ENCODE measurements at regions not wholly inside any gene's neighbourhood (a gene's known extent, or its start where the extent isn't known, plus 50 kb on each side); places are given as distances from the start of the nearest gene placed in this dataset.

- no peak for TF ChIP-seq CTCF (IDR thresholded peaks at IDR 0.05; ENCODE audit: insufficient read depth, missing control alignments)
- no peak for FAIRE-seq
- no peak for DNase-seq (ENCODE audit: insufficient read length, low spot score)
Observed at GRCh38 chr6:66605971-66606370, 898.9 kb upstream of the EYS start.

GRCh38 chr6:66605011-66605410 is 898.0 kb upstream of the EYS start:
- TF ChIP-seq CTCF (IDR thresholded peaks at IDR 0.05; ENCODE audit: insufficient read depth, missing control alignments) = no peak
- FAIRE-seq (no peak), DNase-seq (ENCODE audit: insufficient read length, low spot score) (no peak)

- DNase-seq (ENCODE audit: insufficient read length, low spot score) = no peak
- no peak for TF ChIP-seq CTCF (IDR thresholded peaks at IDR 0.05; ENCODE audit: insufficient read depth, missing control alignments)
- no peak for FAIRE-seq
Observed at GRCh38 chr6:66599541-66599940, 892.5 kb upstream of the EYS start.

GRCh38 chr6:66578362-66578761 is 871.3 kb upstream of the EYS start:
- TF ChIP-seq CTCF (IDR thresholded peaks at IDR 0.05; ENCODE audit: insufficient read depth, missing control alignments) = no peak
- FAIRE-seq (no peak), DNase-seq (ENCODE audit: insufficient read length, low spot score) (no peak)

- FAIRE-seq (no peak), DNase-seq (ENCODE audit: insufficient read length, low spot score) (no peak)
- TF ChIP-seq CTCF (IDR thresholded peaks at IDR 0.05; ENCODE audit: insufficient read depth, missing control alignments) = no peak
Observed at GRCh38 chr6:66568271-66568670, 861.2 kb upstream of the EYS start.

GRCh38 chr6:66561479-66561878 is 854.5 kb upstream of the EYS start:
- TF ChIP-seq CTCF (IDR thresholded peaks at IDR 0.05; ENCODE audit: insufficient read depth, missing control alignments) = no peak
- FAIRE-seq (no peak), DNase-seq (ENCODE audit: insufficient read length, low spot score) (no peak)

GRCh38 chr6:66558189-66558588 is 851.2 kb upstream of the EYS start:
- peak; percentile 19 for TF ChIP-seq CTCF (IDR thresholded peaks at IDR 0.05; ENCODE audit: insufficient read depth, missing control alignments)

More at GRCh38 chr6:66558189-66558588, 851.2 kb upstream of the EYS start:
- FAIRE-seq (no peak), DNase-seq (ENCODE audit: insufficient read length, low spot score) (no peak)
